Gastroesophageal sphincter (tissue), 4 donors: ENCODE measurements at regions not wholly inside any gene's neighbourhood (a gene's known extent, or its start where the extent isn't known, plus 50 kb on each side); places are given as distances from the start of the nearest gene placed in this dataset.

Experiments
- ATAC-seq: fragments of 150-250 bp; one replicate; pipeline ENCODE4 v1.9.1; 2016; ENCODE audit warnings: mild to moderate bottlenecking, moderate library complexity
- H3K27ac ChIP-seq, 4 donors: fragments of 200-600 bp; sonication (generic) in 3 of 4; 1 replicate in 3 of 4; 2 replicates in 1 of 4; pipeline ENCODE4 v1.5.1; 2016 to 2019
- H3K27me3 ChIP-seq: fragments of 200-600 bp; sonication (generic); one replicate; pipeline ENCODE4 v1.5.1; 2019
- H3K36me3 ChIP-seq, 2 donors: fragments of 200-600 bp; sonication (generic); one replicate each; pipeline ENCODE4 v1.5.1; 2019; ENCODE audit warnings: control low read depth in 1 of 2
- H3K4me1 ChIP-seq, 3 donors: fragments of 200-600 bp; sonication (generic); 1 replicate in 2 of 3; 2 replicates in 1 of 3; pipeline ENCODE4 v1.5.1; 2016 to 2019; ENCODE audit warnings: control low read depth in 2 of 3
- H3K4me3 ChIP-seq, 2 donors: fragments of 200-600 bp; sonication (generic); one replicate each; pipeline ENCODE4 v1.5.1; 2019; ENCODE audit warnings: mild to moderate bottlenecking in 1 of 2, moderate library complexity in 1 of 2
- H3K9me3 ChIP-seq, 3 donors: fragments of 200-600 bp; sonication (generic); one replicate each; pipeline ENCODE4 v1.5.1; 2017 to 2019; ENCODE audit warnings: control low read depth in 2 of 3
- EP300 ChIP-seq: sonication (generic); formaldehyde crosslinking; IDR thresholded peaks from one replicate; pipeline ENCODE4 v1.6.1; 2017; ENCODE audit warnings: antibody characterized with exemption, mild to moderate bottlenecking
- POLR2A ChIP-seq, 2 donors: fragments of 450-650 bp; IDR thresholded peaks; one replicate each; pipeline ENCODE4 v1.6.1; 2017; ENCODE audit warnings: antibody characterized with exemption in 2 of 2, mild to moderate bottlenecking in 2 of 2, moderate library complexity in 1 of 2
- POLR2AphosphoS5 ChIP-seq: sonication (generic); formaldehyde crosslinking; IDR thresholded peaks from one replicate; pipeline ENCODE4 v1.6.1; 2017; ENCODE audit warnings: antibody characterized with exemption
- WGBS, 2 donors: methylation state at CpG; one replicate each; pipeline ENCODE4 v1.1.5; 2018; ENCODE audit warnings: low coverage in 1 of 2; 5-methylcytosine and 5-hydroxymethylcytosine counted together
- TF ChIP-seq, protein P1 (sequence below), 4 experiments: fragments of 200-600 bp in 2 of 4; fragments of 450-650 bp in 2 of 4; sonication (generic) in 1 of 4; IDR thresholded peaks; one replicate each; pipeline ENCODE4 v1.5.1; 2017 to 2019; ENCODE audit warnings: antibody characterized with exemption in 4 of 4, mild to moderate bottlenecking in 2 of 4, moderate library complexity in 2 of 4

- no peak overlapping the region for H3K4me3 ChIP-seq
- no peak for ATAC-seq
- H3K27ac ChIP-seq: no peak overlapping the region
- no peaks in the 10 kb centered on the region for H3K9me3 ChIP-seq
- no peaks in the 10 kb centered on the region for H3K36me3 ChIP-seq
- H3K4me1 ChIP-seq: no peaks in the 10 kb centered on the region
- no peak for TF ChIP-seq POLR2A (IDR thresholded peaks at IDR 0.05)
- 89 to 100% methylated on average over 2 to 3 of the region's 3 CpGs for WGBS, 2 donors
- H3K27me3 ChIP-seq: no peaks in the 10 kb centered on the region
Observed at GRCh38 chr1:79797487-79797886, 791.0 kb upstream of the ADGRL4 start.

GRCh38 chr1:79796434-79796833 is 789.9 kb upstream of the ADGRL4 start:
- Histone ChIP-seq H3K9me3 (no peaks in the 10 kb centered on the region), H3K27me3 (no peaks in the 10 kb centered on the region), H3K27ac (no peak overlapping the region), H3K4me3 (no peak overlapping the region), H3K4me1 (no peaks in the 10 kb centered on the region), H3K36me3 (no peaks in the 10 kb centered on the region)
- WGBS, 2 donors: 100% methylated on average over 1 of the region's 1 CpG; no CpG with 5 or more reads in 1 of the 2 donors
- TF ChIP-seq POLR2A (IDR thresholded peaks at IDR 0.05) (no peak), POLR2AphosphoS5 (no peak), EP300 (no peak)
- TF ChIP-seq, protein P1, sequence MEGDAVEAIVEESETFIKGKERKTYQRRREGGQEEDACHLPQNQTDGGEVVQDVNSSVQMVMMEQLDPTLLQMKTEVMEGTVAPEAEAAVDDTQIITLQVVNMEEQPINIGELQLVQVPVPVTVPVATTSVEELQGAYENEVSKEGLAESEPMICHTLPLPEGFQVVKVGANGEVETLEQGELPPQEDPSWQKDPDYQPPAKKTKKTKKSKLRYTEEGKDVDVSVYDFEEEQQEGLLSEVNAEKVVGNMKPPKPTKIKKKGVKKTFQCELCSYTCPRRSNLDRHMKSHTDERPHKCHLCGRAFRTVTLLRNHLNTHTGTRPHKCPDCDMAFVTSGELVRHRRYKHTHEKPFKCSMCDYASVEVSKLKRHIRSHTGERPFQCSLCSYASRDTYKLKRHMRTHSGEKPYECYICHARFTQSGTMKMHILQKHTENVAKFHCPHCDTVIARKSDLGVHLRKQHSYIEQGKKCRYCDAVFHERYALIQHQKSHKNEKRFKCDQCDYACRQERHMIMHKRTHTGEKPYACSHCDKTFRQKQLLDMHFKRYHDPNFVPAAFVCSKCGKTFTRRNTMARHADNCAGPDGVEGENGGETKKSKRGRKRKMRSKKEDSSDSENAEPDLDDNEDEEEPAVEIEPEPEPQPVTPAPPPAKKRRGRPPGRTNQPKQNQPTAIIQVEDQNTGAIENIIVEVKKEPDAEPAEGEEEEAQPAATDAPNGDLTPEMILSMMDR (IDR thresholded peaks at IDR 0.05): no peak
- no peak for ATAC-seq

- H3K9me3 ChIP-seq: no peaks in the 10 kb centered on the region
- no peak overlapping the region for H3K27ac ChIP-seq
- TF ChIP-seq POLR2A (IDR thresholded peaks at IDR 0.05) (no peak), EP300 (no peak), POLR2AphosphoS5 (no peak)
- TF ChIP-seq, protein P1 (IDR thresholded peaks at IDR 0.05): no peak
- WGBS, 2 donors: 34 to 46% methylated on average over 4 of the region's 4 CpGs
- H3K4me1 ChIP-seq: no peaks in the 10 kb centered on the region
- no peaks in the 10 kb centered on the region for H3K27me3 ChIP-seq
- no peak for ATAC-seq
- no peaks in the 10 kb centered on the region for H3K36me3 ChIP-seq
- no peak overlapping the region for H3K4me3 ChIP-seq
Observed at GRCh38 chr1:79792219-79792930, 785.8 kb upstream of the ADGRL4 start.

DNA sequence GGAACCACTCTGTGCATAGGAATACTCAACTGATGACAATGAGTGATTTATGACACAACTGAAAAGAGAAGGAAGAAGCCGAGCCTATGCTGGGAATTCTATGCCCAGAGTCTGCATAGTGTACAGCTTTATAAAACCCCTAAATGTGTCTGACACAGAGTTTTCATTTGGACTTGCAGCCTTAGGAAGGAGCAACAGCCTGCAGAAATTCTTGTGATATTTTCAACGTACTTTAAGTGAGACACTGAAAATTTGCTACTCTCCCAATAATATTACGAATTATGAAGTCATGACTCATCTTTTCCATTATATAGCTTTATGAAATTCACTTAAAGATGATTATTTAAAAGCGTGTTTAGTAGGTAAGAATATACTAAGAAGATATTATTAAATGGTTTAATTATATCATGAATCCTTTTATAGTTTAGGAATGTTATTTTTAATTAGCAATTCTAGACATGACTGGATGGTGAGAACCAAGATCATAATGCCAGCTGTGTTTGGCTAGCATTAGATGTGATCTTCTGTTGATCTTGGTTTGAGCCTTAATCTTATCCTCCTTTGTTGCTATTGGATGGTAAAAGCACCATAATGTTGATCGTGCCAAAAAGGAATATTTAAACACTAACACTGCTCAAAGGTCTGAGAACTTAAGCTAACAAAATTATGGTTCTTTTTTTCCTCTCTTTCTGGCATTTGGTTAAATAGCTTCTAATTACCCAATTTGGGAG is 785.1 kb upstream of the ADGRL4 start:
- no peaks in the 10 kb centered on the region for H3K36me3 ChIP-seq
- H3K4me1 ChIP-seq: no peaks in the 10 kb centered on the region
- 41 to 47% methylated on average over 4 to 5 of the region's 5 CpGs for WGBS, 2 donors
- H3K27me3 ChIP-seq: no peaks in the 10 kb centered on the region
- no peak overlapping the region for H3K4me3 ChIP-seq
- H3K27ac ChIP-seq: no peak overlapping the region
- no peaks in the 10 kb centered on the region for H3K9me3 ChIP-seq
- ATAC-seq: no peak
- TF ChIP-seq, protein P1 (IDR thresholded peaks at IDR 0.05): no peak
- no peak for TF ChIP-seq POLR2AphosphoS5
- TF ChIP-seq POLR2A (IDR thresholded peaks at IDR 0.05): no peak
- no peak for TF ChIP-seq EP300

DNA sequence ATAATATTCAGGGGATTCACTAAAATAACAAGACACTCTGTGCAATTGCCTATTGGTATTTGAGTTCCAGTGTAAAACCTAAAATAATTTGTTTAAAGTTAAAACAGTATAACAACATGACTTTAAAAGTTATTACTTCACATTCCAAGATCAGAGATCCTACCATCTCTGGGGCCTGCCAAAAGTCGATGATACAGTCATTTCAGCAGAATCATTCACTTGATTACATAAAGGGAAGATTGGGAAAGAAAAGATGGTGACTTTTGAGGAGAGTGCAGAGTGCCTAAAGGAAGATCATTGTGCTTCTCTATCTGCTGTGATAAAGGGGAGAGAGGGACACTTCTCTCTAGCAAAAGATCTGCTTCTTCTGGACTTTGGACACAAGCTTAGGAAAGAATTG is 784.4 kb upstream of the ADGRL4 start:
- Histone ChIP-seq H3K4me3 (no peak overlapping the region), H3K4me1 (no peaks in the 10 kb centered on the region), H3K36me3 (no peaks in the 10 kb centered on the region), H3K27ac (no peak overlapping the region), H3K27me3 (no peaks in the 10 kb centered on the region), H3K9me3 (no peaks in the 10 kb centered on the region)
- ATAC-seq: no peak
- 53 to 79% methylated on average over 1 of the region's 1 CpG for WGBS, 2 donors
- no peak for TF ChIP-seq POLR2AphosphoS5
- no peak for TF ChIP-seq POLR2A (IDR thresholded peaks at IDR 0.05)
- no peak for TF ChIP-seq EP300
- TF ChIP-seq, protein P1 (IDR thresholded peaks at IDR 0.05): no peak
